GM12878 (cell line): ENCODE measurements at regions not wholly inside any gene's neighbourhood (a gene's known extent, or its start where the extent isn't known, plus 50 kb on each side); places are given as distances from the start of the nearest gene placed in this dataset.

Experiments used
- ATAC-seq: fragments of 200-7000 bp; cut with Tn5 transposase; 3 replicates; pipeline ENCODE4 v1.9.1; 2020; ENCODE audit warnings: mild to moderate bottlenecking, moderate library complexity
- BruUV-seq: library from RNA; stranded (reverse); fragments of 400-500 nt; replicated peaks from 2 replicates; lab custom pipeline; 2021; lab: Mats Ljungman, UMichigan
- CTCF ChIA-PET: fragments of 300-600 bp; sonication (Branson Sonifier 250); formaldehyde crosslinking; extraction: SDS; loops from one replicate; lab custom pipeline; 2021; ENCODE audit warnings: inconsistent platforms; lab: Yijun Ruan, JAX
- POLR2A ChIA-PET: fragments of 350-600 bp; formaldehyde crosslinking; extraction: SDS; loops from one replicate; lab custom pipeline; 2021; ENCODE audit warnings: inconsistent platforms; lab: Charles Lee
- RAD21 ChIA-PET: fragments of 300-600 bp; sonication (Branson Sonifier 250); formaldehyde crosslinking; loops from one replicate; lab custom pipeline; 2023; ENCODE audit warnings: antibody characterized with exemption; ENCODE audit not compliant: unreplicated experiment; lab: Charles Lee
- SMC1A ChIA-PET: fragments of 300-600 bp; sonication (Branson Sonifier 250); formaldehyde crosslinking; loops from one replicate; lab custom pipeline; 2023; ENCODE audit not compliant: unreplicated experiment, uncharacterized antibody; lab: Charles Lee
- DNase-seq: peaks from one replicate; pipeline ENCODE4 v3.0.0-alpha.2; 2011; ENCODE audit warnings: low read depth, low spot score
- FAIRE-seq: peaks from 3 replicates; lab custom pipeline; 2011; peaks lifted over from hg19 to GRCh38; lab: Jason Lieb, UNC
- H2AFZ ChIP-seq: 2 replicates; pipeline ENCODE4 v1.6.0; 2011; ENCODE audit warnings: low read depth, low read length, control low read depth; ENCODE audit not compliant: control insufficient read depth
- H3K27ac ChIP-seq: 2 replicates; pipeline ENCODE4 v1.5.1; 2011; ENCODE audit warnings: control low read depth; ENCODE audit not compliant: control insufficient read depth, insufficient read depth
- H3K27me3 ChIP-seq, 2 experiments: replicated peaks in 1 of 2; 2 replicates each; pipeline versions ENCODE4 v1.6.0 to v1.6.1; 2011; ENCODE audit warnings: low read length in 1 of 2; ENCODE audit not compliant: control insufficient read depth in 2 of 2, insufficient read depth in 2 of 2
- H3K36me3 ChIP-seq, 2 experiments: 2 replicates each; pipeline ENCODE4 v1.5.1; 2011; ENCODE audit warnings: low read length in 1 of 2; ENCODE audit not compliant: control insufficient read depth in 2 of 2, insufficient read depth in 2 of 2
- H3K4me1 ChIP-seq: 2 replicates; pipeline ENCODE4 v1.6.1; 2011; ENCODE audit warnings: mild to moderate bottlenecking, low read length, moderate library complexity, mixed read lengths; ENCODE audit not compliant: control insufficient read depth, insufficient read depth
- H3K4me2 ChIP-seq: 2 replicates; pipeline ENCODE4 v1.6.0; 2011; ENCODE audit warnings: control low read depth; ENCODE audit not compliant: control insufficient read depth, insufficient read depth
- H3K4me3 ChIP-seq: fragments of 200-600 bp; sonication (generic); 2 replicates; pipeline ENCODE4 v1.5.1; 2016
- H3K79me2 ChIP-seq: 2 replicates; pipeline ENCODE4 v1.6.0; 2011; ENCODE audit warnings: low read length; ENCODE audit not compliant: control insufficient read depth, insufficient read depth
- H3K9ac ChIP-seq: 2 replicates; pipeline ENCODE4 v1.8.0; 2011; ENCODE audit warnings: low read length, control low read depth, mixed read lengths; ENCODE audit not compliant: control insufficient read depth, insufficient read depth
- H3K9me3 ChIP-seq: replicated peaks from 3 replicates; pipeline ENCODE4 v1.5.1; 2011; ENCODE audit warnings: mild to moderate bottlenecking, low read length; ENCODE audit not compliant: control insufficient read depth, insufficient read depth
- H4K20me1 ChIP-seq: 2 replicates; pipeline ENCODE4 v1.6.0; 2011; ENCODE audit not compliant: control insufficient read depth, insufficient read depth
- CBX5 ChIP-seq: sonication (generic); IDR thresholded peaks from 2 replicates; pipeline ENCODE4 v1.6.1; 2016; ENCODE audit warnings: low read depth, moderate library complexity, mild to moderate bottlenecking, inconsistent platforms
- IRF3 ChIP-seq: fragments of 450-650 bp; IDR thresholded peaks from 2 replicates; pipeline ENCODE4 v1.6.1; 2014; ENCODE audit warnings: mild to moderate bottlenecking
- SIX5 ChIP-seq: IDR thresholded peaks from 2 replicates; pipeline ENCODE4 v1.6.1; 2011; ENCODE audit warnings: mild to moderate bottlenecking, low read depth, low read length, moderate library complexity; ENCODE audit not compliant: severe bottlenecking
- SMAD1 ChIP-seq: fragments of 450-650 bp; IDR thresholded peaks from 2 replicates; pipeline ENCODE4 v1.6.1; 2018; ENCODE audit warnings: mild to moderate bottlenecking, low read depth; ENCODE audit not compliant: partially characterized antibody
- YBX1 ChIP-seq: fragments of 450-650 bp; IDR thresholded peaks from 2 replicates; pipeline ENCODE4 v1.6.1; 2016; ENCODE audit warnings: antibody characterized with exemption
- WGBS: methylation state at CpG from one replicate; pipeline ENCODE4 v1.1.6; 2016; ENCODE audit warnings: low lambda C conversion rate; ENCODE audit not compliant: insufficient replicate concordance, insufficient coverage; ENCODE audit errors: missing lambda C conversion rate; 5-methylcytosine and 5-hydroxymethylcytosine counted together
- in situ Hi-C: fragments of 300-500 bp; cut with MboI; formaldehyde crosslinking; loops from 9 replicates; pipeline ENCODE4 v1.14.3; 2018; ENCODE audit warnings: mixed read lengths
- intact Hi-C: fragments of 100-400 bp; cut with micrococcal nuclease; formaldehyde crosslinking; loops from one replicate; pipeline ENCODE4 v1.14.2; 2022; ENCODE audit not compliant: unreplicated experiment

GRCh38 chr2:7915302-7916091 is 766.4 kb upstream of the ID2 start:
- H3K27ac ChIP-seq = no peak overlapping the region
- ChIA-PET POLR2A (interaction anchor here (0.7 to 0.8 kb wide), 2 partner anchors 88 to 166 kb away, joined by 3 to 8 read pairs; no protein-coding TSS in a partner anchor), RAD21 (no interaction called here), CTCF (interaction anchor here (1.5 kb wide), 1 partner anchor 14 kb away, joined by 3 read pairs; no protein-coding TSS in a partner anchor), SMC1A (interaction anchor here (0.9 to 1.4 kb wide), 4 partner anchors 11 to 157 kb away, joined by 3 read pairs; no protein-coding TSS in a partner anchor)
- no peaks in the 10 kb centered on the region; the same call in 2 of the 3 replicates for H3K9me3 ChIP-seq
- DNase-seq (no peak), ATAC-seq (no peak), FAIRE-seq (no peak)
- no peaks in the 10 kb centered on the region for H4K20me1 ChIP-seq
- TF ChIP-seq YBX1 (no peak), SMAD1 (no peak), SIX5 (no peak), IRF3 (no peak), CBX5 (no peak)
- BruUV-seq = no TSS peak
- H3K4me1 ChIP-seq = no peaks in the 10 kb centered on the region
- no peak overlapping the region for H3K4me2 ChIP-seq
- no peak overlapping the region for H3K4me3 ChIP-seq
- no peaks in the 10 kb centered on the region for H3K36me3 ChIP-seq
- WGBS = 56% methylated on average over 14 of the region's 14 CpGs
- no peaks in the 10 kb centered on the region for H3K27me3 ChIP-seq
- intact Hi-C loops (no loop called here), in situ Hi-C loops (no loop called here)
- H3K9ac ChIP-seq = no peak overlapping the region
- no peaks in the 10 kb centered on the region for H3K79me2 ChIP-seq
- H2AFZ ChIP-seq = no peak overlapping the region
